Ovary (tissue), 7 donors: ENCODE measurements at regions not wholly inside any gene's neighbourhood (a gene's known extent, or its start where the extent isn't known, plus 50 kb on each side); places are given as distances from the start of the nearest gene placed in this dataset.

Source experiments
- DNase-seq, 5 donors: peaks; one replicate each; pipeline ENCODE4 v3.0.0-alpha.2; 2019 to 2020
- H3K27ac ChIP-seq, 2 donors: fragments of 200-600 bp; one replicate each; pipeline versions ENCODE4 v1.5.1 to v1.8.0; 2019 to 2022
- H3K27me3 ChIP-seq: fragments of 200-600 bp; one replicate; pipeline ENCODE4 v1.8.0; 2022
- H3K36me3 ChIP-seq: fragments of 200-600 bp; sonication (generic); one replicate; pipeline ENCODE4 v1.5.1; 2019
- H3K4me1 ChIP-seq: one replicate; pipeline ENCODE4 v1.8.1; 2013; ENCODE audit warnings: mild to moderate bottlenecking, moderate library complexity; ENCODE audit not compliant: insufficient read depth
- H3K4me3 ChIP-seq: fragments of 200-600 bp; sonication (generic); one replicate; pipeline ENCODE4 v1.5.1; 2017
- H3K9me3 ChIP-seq, 2 donors: fragments of 200-600 bp in 1 of 2; sonication (generic) in 1 of 2; one replicate each; pipeline versions ENCODE4 v1.5.1 to v1.8.1; 2013 to 2019; ENCODE audit warnings: mild to moderate bottlenecking in 1 of 2, moderate library complexity in 1 of 2
- CTCF ChIP-seq, 3 donors: fragments of 450-650 bp in 2 of 3; fragments of 200-600 bp in 1 of 3; IDR thresholded peaks; one replicate each; pipeline versions ENCODE4 v1.5.1 to v1.8.0; 2016 to 2022; ENCODE audit warnings: antibody characterized with exemption in 3 of 3, mild to moderate bottlenecking in 1 of 3
- EP300 ChIP-seq: sonication (generic); formaldehyde crosslinking; IDR thresholded peaks from one replicate; pipeline ENCODE4 v1.6.1; 2017; ENCODE audit warnings: antibody characterized with exemption
- POLR2A ChIP-seq: fragments of 450-650 bp; IDR thresholded peaks from one replicate; pipeline ENCODE4 v1.6.1; 2017; ENCODE audit warnings: antibody characterized with exemption, mild to moderate bottlenecking, moderate library complexity
- WGBS, 3 donors: extraction: QIAGEN DNeasy Blood & Tissue Kit in 1 of 3; methylation state at CpG; one replicate each; pipeline versions ENCODE4 v1.1.5 to v1.1.7; 2013 to 2017; 5-methylcytosine and 5-hydroxymethylcytosine counted together
- intact Hi-C, 4 donors: fragments of 100-400 bp; cut with DNase I; formaldehyde crosslinking; loops; one replicate each; pipeline versions ENCODE4 v1.11.0 to v1.15.1; 2022 to 2023
- donor health status: DM: no; HTN: no; CAD: no; lungs with moderate emphysema.
- donor health status: DM: no; HTN: no; CAD: no.
- donor health status: Bipolar disorder and iron deficiency.
- donor health status: DM: no; HTN: no; CAD: no.
- donor health status: DM: yes; HTN: yes; CAD: no.

- intact Hi-C loops = no loop called here
- TF ChIP-seq EP300 (no peak), CTCF (IDR thresholded peaks at IDR 0.05) (no peak), POLR2A (no peak)
- 86 to 91% (median 86%) methylated on average over 6 of the region's 6 CpGs for WGBS, 3 donors
- H3K27ac ChIP-seq = no peak overlapping the region
- H3K4me3 ChIP-seq = no peak overlapping the region
- no peaks in the 10 kb centered on the region for H3K27me3 ChIP-seq
- H3K36me3 ChIP-seq = no peaks in the 10 kb centered on the region
- no peaks in the 10 kb centered on the region for H3K9me3 ChIP-seq
- no peaks in the 10 kb centered on the region for H3K4me1 ChIP-seq
- DNase-seq = no peak
These were observed 226.9 kb upstream of the SEMA3D start for GRCh38 chr7:85413718-85414117.

GRCh38 chr7:85412912-85413311 is 226.1 kb upstream of the SEMA3D start:
- Histone ChIP-seq H3K4me1 (no peaks in the 10 kb centered on the region), H3K9me3 (no peaks in the 10 kb centered on the region), H3K27me3 (no peaks in the 10 kb centered on the region), H3K4me3 (no peak overlapping the region), H3K36me3 (no peaks in the 10 kb centered on the region), H3K27ac (no peak overlapping the region)
- WGBS, 3 donors = 79 to 91% (median 90%) methylated on average over 3 of the region's 3 CpGs
- DNase-seq = no peak
- intact Hi-C loops = no loop called here
- no peak for TF ChIP-seq POLR2A
- no peak for TF ChIP-seq CTCF (IDR thresholded peaks at IDR 0.05)
- TF ChIP-seq EP300 = no peak

GRCh38 chr7:85407391-85407790 is 220.5 kb upstream of the SEMA3D start:
- Histone ChIP-seq H3K4me3 (no peak overlapping the region), H3K4me1 (no peaks in the 10 kb centered on the region), H3K27ac (no peak overlapping the region), H3K36me3 (no peaks in the 10 kb centered on the region), H3K27me3 (no peaks in the 10 kb centered on the region), H3K9me3 (no peaks in the 10 kb centered on the region)
- DNase-seq = no peak
- intact Hi-C loops = no loop called here
- WGBS, 3 donors = 76 to 87% (median 81%) methylated on average over 3 of the region's 3 CpGs
- no peak for TF ChIP-seq EP300

- H3K4me3 ChIP-seq = no peak overlapping the region
- WGBS, 3 donors = 83 to 96% (median 85%) methylated on average over 2 of the region's 2 CpGs
- no peaks in the 10 kb centered on the region for H3K27me3 ChIP-seq
- H3K27ac ChIP-seq = no peak overlapping the region
- H3K36me3 ChIP-seq = no peaks in the 10 kb centered on the region
- TF ChIP-seq CTCF (IDR thresholded peaks at IDR 0.05) (no peak), EP300 (no peak), POLR2A (no peak)
- DNase-seq = no peak
- H3K9me3 ChIP-seq = no peaks in the 10 kb centered on the region
- intact Hi-C loops = no loop called here
- H3K4me1 ChIP-seq = no peaks in the 10 kb centered on the region
These were observed 218.4 kb upstream of the SEMA3D start for GRCh38 chr7:85405016-85405902.

GRCh38 chr7:85396676-85397075 is 209.8 kb upstream of the SEMA3D start:
- intact Hi-C loops = no loop called here
- 60 to 74% (median 67%) methylated on average over 1 of the region's 1 CpG for WGBS, 3 donors
- no peak for DNase-seq
- Histone ChIP-seq H3K36me3 (no peaks in the 10 kb centered on the region), H3K4me1 (no peaks in the 10 kb centered on the region), H3K9me3 (no peaks in the 10 kb centered on the region), H3K27me3 (no peaks in the 10 kb centered on the region), H3K27ac (no peak overlapping the region), H3K4me3 (no peak overlapping the region)
- TF ChIP-seq EP300 (no peak), CTCF (IDR thresholded peaks at IDR 0.05) (no peak), POLR2A (no peak)
